NK-92 (cell line): ENCODE measurements at regions not wholly inside any gene's neighbourhood (a gene's known extent, or its start where the extent isn't known, plus 50 kb on each side); places are given as distances from the start of the nearest gene placed in this dataset.
"Not testable (repeated sequence)": the region's sequence is repeated elsewhere in the genome, so short reads cannot be mapped to it uniquely, and the experiment has no call there.

ENCODE experiments used
- DNase-seq: peaks from one replicate; lab custom pipeline; 2025; ENCODE audit not compliant: unreplicated experiment; lab: John Stamatoyannopoulos, UW

GRCh38 chr2:242064364-242065250, 195.1 kb downstream of the RTP5 start:
- no peak for DNase-seq

- DNase-seq = no peak
Observed at GRCh38 chr2:242065426-242065825, 195.9 kb downstream of the RTP5 start.

- no peak for DNase-seq
Observed at GRCh38 chr2:242069018-242069417, 199.5 kb downstream of the RTP5 start.

- DNase-seq = not testable (repeated sequence)
Observed at GRCh38 chr2:242069938-242070395, 200.4 kb downstream of the RTP5 start.

- not testable (repeated sequence) for DNase-seq
Observed at GRCh38 chr2:242070726-242071125, 201.2 kb downstream of the RTP5 start.

- not testable (repeated sequence) for DNase-seq
Observed at GRCh38 chr2:242071377-242071776, 201.8 kb downstream of the RTP5 start.

GRCh38 chr2:242071936-242072335, 202.4 kb downstream of the RTP5 start:
- not testable (repeated sequence) for DNase-seq

- DNase-seq = no peak
Observed at GRCh38 chr2:242075168-242075567, 205.6 kb downstream of the RTP5 start.

GRCh38 chr2:242075696-242076095, 206.2 kb downstream of the RTP5 start:
- DNase-seq = no peak

- not testable (repeated sequence) for DNase-seq
Observed at GRCh38 chr2:242076184-242076583, 206.7 kb downstream of the RTP5 start.

GRCh38 chr2:242078426-242078825, 208.9 kb downstream of the RTP5 start:
- DNase-seq = not testable (repeated sequence)

- not testable (repeated sequence) for DNase-seq
Observed at GRCh38 chr2:242079792-242080191, 210.3 kb downstream of the RTP5 start.

GRCh38 chr2:242080575-242081214, 211.2 kb downstream of the RTP5 start:
- not testable (repeated sequence) for DNase-seq

GRCh38 chr2:242084034-242084433, 214.5 kb downstream of the RTP5 start:
- not testable (repeated sequence) for DNase-seq

- not testable (repeated sequence) for DNase-seq
Observed at GRCh38 chr2:242085024-242085674, 215.6 kb downstream of the RTP5 start.

GRCh38 chr2:242085941-242086621, 216.6 kb downstream of the RTP5 start:
- DNase-seq = no peak

- DNase-seq = not testable (repeated sequence)
Observed at GRCh38 chr2:242088044-242088443, 218.5 kb downstream of the RTP5 start.

- peak; percentile 17 for DNase-seq
Observed at GRCh38 chr2:242088471-242089212, 219.1 kb downstream of the RTP5 start.

GRCh38 chr2:242089213-242089549, 219.7 kb downstream of the RTP5 start:
- not testable (repeated sequence) for DNase-seq

GRCh38 chr2:242097278-242097677, 227.7 kb downstream of the RTP5 start:
- not testable (repeated sequence) for DNase-seq
